ENCODE measurements at regions not wholly inside any gene's neighbourhood (a gene's known extent, or its start where the extent isn't known, plus 50 kb on each side); places are given as distances from the start of the nearest gene placed in this dataset.
"Not testable (repeated sequence)": the region's sequence is repeated elsewhere in the genome, so short reads cannot be mapped to it uniquely, and the experiment has no call there.

GRCh38 chr1:148257886-148258285 is 105.8 kb upstream of the NBPF11 start:
- not testable (repeated sequence) for TF ChIP-seq CTCF, EP300, POLR2AphosphoS5 (IDR thresholded peaks at IDR 0.05)
